Transverse colon (tissue), 3 donors: ENCODE measurements at regions not wholly inside any gene's neighbourhood (a gene's known extent, or its start where the extent isn't known, plus 50 kb on each side); places are given as distances from the start of the nearest gene placed in this dataset.

ENCODE experiments used
- CTCF ChIP-seq, 5 experiments: fragments of 200-600 bp in 3 of 5; fragments of 450-650 bp in 2 of 5; sonication (generic) in 3 of 5; IDR thresholded peaks; 1 replicate in 2 of 5; 2 replicates in 3 of 5; pipeline ENCODE4 v1.5.1; 2016 to 2017; ENCODE audit warnings: antibody characterized with exemption in 5 of 5, inconsistent platforms in 3 of 5, mild to moderate bottlenecking in 2 of 5, moderate library complexity in 1 of 5
- EP300 ChIP-seq: sonication (generic); formaldehyde crosslinking; IDR thresholded peaks from one replicate; pipeline ENCODE4 v1.6.1; 2017; ENCODE audit warnings: antibody characterized with exemption, low read depth
- POLR2A ChIP-seq: fragments of 450-650 bp; IDR thresholded peaks from one replicate; pipeline ENCODE4 v1.6.1; 2016; ENCODE audit warnings: antibody characterized with exemption, mild to moderate bottlenecking, moderate library complexity

GRCh38 chr1:190858140-190858539 lies 380.5 kb upstream of the BRINP3 start:
- TF ChIP-seq CTCF (IDR thresholded peaks at IDR 0.05) = no peak
- TF ChIP-seq EP300 = no peak
- no peak for TF ChIP-seq POLR2A
